NCI-H510A (cell line): ENCODE measurements at regions not wholly inside any gene's neighbourhood (a gene's known extent, or its start where the extent isn't known, plus 50 kb on each side); places are given as distances from the start of the nearest gene placed in this dataset.

ENCODE experiments used
- DNase-seq: peaks from one replicate; lab custom pipeline; 2025; lab: John Stamatoyannopoulos, UW

DNA sequence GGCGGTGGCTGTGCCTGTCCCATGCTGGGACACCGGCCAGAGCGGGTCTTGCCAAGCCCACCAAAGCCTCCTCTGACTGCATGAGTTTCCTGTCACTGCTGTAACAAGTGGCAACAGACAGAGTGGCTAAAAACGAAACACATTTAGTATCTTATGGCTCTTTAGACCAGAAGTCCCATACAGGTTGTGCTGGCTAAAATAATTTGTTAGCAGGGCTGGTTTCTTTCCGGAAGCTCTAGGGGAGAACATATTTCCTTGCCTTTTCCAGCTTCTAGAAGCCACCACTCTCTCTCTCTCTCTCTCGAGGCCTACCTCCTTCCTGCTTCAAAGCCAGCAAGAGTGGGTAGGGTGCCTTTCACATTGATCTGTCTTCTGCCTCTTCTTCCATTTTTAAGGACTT, 171.6 kb upstream of the PLPP4 start:
- no peak for DNase-seq

DNA sequence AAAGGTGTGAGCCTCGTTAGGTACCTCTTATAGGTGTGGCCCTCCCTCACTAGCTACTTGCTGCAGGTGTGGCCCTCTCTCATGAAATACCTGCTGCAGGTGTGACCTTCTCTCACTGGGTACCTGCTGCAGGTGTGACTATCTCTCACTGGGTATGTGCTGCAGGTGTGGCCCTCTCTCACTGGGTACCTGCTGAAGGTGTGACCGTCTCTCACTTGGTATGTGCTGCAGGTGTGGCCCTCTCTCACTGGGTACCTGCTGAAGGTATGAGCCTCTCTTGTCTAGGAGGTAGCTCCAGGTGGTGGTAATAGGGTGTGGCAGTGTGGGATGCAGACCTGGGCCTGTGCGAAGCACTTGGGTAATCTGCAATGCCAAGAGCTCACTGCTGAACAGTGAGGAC, 170.7 kb upstream of the PLPP4 start:
- no peak for DNase-seq

DNA sequence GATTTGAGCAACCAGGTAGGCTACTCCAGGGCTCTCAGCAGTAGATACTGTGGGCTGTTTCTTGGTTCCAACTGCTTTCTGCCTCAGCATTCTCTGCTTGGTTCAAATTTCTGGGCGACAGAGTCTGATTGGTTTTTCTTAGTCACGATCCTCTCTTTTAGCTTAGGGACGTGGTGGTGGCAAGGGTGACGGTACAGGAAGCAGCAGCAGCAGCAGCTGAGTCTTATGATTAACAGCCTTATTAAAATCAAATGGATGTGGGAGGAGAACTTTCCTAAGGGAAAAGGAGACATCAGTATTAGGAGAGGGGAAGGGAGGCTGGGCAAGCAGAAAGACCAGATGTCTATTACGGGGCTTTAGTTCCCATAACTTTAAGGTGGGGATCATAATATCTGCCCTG, 156.5 kb upstream of the PLPP4 start:
- no peak for DNase-seq

DNA sequence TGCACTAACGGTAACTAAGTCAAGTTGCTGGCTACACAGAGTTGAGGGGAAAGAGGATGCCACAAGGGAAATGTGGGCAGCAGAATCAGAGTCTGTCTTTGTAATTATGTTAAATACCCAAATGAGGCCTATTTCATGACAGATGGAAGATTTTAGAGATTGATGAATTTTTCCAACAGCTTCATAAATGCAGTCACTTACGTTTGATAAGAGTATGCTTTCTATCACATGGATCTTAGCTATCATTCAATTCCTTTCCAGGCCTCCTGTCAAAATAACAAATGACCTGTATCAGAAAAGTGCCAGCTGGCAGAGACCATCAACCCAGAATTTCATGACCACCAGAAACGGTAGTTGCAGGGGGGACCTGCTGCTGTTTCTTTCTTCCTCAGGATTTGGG, 148.4 kb upstream of the PLPP4 start:
- no peak for DNase-seq

DNA sequence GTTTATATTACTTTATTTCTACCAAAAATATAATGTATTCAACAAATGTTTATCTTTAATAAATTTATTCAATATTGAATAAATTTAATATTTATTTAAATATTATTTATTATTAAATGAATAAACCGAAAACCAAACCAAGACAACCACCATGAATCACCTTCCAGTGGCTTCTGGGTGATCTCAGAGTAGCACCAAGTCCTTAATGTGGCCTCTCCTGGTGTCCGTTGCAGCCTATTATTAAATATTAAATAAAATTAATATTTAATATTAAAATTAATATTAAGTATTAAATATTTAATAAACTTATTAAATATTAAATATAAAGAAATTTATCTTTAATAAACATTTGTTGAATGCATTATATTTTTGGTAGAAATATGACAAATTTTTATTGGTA, 143.3 kb upstream of the PLPP4 start:
- no peak for DNase-seq

DNA sequence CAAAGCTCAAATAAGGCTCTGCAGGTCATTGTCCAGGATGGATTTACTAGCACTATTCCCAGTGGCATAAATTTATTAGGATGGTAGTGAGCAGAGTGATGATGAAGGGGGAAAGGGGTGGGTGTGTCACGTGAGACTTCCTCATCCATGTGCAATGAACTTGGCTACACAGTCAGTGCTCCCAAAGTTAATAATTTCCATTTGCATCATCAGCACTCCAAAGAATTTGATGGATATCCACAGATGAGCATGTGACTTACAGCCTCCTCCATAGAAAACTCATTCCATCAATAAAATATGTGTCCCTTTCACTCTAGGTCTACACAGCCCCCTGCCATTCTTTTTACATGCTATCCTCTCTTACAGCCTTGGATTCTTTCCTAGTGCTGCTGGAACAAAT, 142.6 kb upstream of the PLPP4 start:
- no peak for DNase-seq

DNA sequence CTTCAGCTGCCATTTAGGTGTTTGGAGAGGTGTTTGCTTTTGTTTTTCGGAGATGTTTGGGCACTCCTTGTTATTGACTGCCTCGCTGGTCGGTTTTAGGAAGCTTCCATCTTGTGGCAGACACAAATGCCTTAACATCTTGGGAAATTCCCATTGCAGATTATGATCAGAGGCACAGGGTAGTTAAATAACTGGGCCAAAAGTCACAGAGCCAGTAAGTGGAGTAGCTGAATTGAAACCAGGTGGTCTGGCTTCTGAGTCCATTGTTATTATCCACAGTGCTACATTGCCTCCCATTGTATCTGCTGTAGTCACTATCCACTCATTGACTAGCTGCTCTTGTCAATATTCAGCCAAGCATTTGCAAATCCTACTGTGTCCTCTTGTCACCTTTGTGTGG, 138.2 kb upstream of the PLPP4 start:
- no peak for DNase-seq

DNA sequence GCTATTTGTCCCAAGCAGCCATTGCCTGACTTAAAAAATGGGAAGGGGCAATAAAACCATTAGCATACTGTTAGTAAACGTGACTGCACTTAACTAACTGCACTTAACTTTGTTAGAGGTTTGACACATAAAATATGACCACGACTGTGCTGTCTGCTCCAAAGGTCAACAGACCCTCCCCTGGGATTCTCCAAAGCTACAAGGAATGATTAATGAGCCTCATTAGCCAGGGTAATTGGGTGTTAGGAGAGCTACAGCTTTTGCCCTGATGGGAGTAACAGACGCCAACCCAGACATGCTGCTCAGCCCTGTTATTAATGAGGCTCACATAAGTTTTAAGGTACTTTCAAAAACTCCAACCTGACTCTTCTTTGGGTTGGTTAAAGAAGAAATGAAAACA, 129.4 kb upstream of the PLPP4 start:
- no peak for DNase-seq

DNA sequence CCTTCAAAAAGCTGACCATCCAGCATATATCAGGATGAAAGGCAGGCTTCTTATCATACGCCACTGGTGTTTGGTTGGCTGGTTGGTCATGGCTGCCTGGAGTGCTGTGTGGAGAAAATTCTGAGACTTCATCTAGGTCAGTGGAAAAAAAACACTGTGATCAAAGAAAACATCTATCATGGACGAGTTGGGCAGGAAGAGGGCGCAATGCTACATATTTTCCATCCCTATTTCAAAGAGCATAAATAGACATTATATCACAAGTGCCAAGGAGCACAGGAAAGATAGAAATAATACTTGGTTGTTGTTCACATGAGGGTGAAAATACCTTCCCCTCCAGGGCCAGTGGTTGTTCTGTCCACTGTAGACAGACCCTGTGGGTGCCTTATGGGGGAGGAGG, 128.4 kb upstream of the PLPP4 start:
- DNase-seq = no peak

DNA sequence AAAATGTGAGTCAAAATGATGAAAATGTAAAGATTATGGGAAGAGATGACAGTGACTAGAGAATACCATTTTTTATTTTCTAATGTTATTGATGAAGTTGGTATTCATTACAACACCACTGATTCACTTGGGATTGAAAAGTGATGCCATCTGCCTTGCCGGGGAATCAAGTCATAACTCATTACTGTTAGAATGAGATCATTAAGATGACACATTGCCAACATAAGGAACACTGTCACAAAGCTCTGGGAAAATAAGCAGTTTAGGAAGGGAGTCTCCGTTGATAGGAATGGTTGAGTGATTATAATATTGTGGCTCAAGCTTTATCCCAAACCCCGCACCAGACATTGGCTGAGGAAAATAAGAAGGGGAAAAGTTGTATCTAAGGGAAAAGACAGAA, 121.5 kb upstream of the PLPP4 start:
- DNase-seq = no peak

DNA sequence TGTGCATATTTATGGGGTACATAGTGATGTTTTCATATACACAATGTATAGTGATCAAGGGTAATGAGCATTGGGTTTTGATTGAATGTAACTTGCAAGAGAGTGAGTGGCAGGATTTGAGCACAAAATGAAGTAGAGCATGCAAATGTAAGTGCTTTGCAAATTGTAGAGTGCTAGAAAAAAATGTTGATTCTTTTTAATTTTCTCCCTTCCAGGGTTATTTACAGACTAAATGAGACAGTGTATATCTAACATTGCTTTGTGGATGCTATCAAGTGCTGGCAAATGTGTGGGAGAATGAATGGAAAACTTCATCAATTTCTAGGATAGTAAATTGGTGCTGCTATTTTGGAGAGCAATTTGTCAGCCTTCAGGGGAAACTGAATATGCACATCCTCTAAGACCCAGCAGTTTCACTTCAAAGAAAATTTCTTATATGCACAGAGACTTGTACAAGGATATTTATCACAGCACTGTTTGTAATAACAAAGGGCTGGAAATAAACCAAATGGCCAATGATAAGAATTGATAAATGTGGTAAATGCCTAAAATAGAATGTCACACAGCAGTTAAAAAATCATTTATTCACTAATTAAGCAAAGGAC, 120.6 kb upstream of the PLPP4 start:
- DNase-seq = no peak

DNA sequence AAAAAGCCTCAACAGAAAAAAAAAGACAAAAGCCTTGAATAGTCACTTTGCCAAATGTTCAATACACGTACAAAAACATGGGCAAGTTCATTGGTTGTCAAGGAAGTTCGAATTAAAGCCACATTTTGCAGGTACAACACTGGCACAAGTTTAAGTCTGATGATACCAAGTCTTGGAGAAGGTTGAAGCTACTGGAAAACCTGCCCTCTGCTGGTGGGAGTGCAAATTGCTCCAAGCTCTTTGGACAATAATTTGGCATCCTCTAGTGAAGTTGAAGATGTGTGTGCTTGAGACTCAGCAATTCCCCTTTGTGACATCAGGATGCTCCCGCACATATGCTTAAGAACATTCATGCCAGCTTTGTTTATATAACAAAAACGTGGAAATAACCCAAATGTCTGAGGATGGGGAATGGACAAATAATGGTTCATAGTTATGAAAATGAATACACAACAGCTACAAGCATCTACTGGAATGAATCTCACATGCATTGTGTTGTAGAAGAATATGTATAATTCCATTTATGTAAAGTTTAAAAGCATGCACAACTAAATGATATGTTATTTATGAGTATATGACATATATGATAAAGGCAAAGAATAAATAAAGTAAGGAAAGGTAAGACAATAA, 120.0 kb upstream of the PLPP4 start:
- DNase-seq = no peak

DNA sequence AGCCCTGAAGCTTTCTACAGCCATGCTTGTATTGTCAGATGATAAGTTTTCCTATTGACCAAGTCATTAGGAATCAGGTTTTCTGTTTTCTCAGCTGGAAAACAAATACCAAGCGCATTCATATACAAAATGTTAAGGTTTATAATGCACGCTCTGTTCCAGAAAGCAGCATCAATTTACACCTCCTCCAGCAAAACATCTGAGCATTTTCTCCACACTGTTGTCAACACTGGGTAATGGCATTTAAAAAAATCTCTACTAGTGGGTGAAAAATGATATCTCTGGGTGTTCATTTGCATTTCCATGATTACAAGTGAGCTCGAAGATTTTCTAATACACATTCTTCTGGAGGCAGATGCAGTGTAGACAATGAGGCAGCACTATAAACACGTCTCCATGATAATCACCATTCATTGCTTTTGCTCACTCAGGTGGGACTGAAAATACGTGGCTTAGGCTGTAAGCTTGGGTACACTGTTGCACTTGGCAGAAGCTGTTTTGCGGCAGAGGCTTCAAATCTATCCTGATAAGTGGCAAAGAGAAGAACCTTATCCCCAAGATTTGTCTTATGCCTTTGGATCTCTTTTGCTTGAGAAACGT, 114.8 kb upstream of the PLPP4 start:
- DNase-seq = no peak

DNA sequence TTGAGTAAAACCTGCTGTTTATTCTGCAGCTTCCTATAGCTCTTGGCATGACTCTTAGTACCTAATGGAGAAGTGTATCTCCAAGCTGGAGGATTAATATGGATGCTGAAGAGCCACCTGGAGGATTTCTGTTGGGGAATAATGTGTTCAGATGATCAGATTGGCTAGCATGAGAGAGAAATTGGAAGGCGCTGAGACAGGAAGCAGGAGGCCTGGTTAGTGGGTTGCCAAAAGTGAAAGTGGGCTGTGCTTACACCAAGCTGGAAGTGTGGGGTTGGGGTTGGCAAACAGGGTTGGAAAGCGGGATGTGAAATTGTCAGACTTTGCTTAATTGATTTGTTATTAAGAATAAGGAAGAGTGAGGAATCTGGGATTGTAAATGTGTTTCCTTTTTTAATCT, 111.8 kb upstream of the PLPP4 start:
- DNase-seq = no peak

DNA sequence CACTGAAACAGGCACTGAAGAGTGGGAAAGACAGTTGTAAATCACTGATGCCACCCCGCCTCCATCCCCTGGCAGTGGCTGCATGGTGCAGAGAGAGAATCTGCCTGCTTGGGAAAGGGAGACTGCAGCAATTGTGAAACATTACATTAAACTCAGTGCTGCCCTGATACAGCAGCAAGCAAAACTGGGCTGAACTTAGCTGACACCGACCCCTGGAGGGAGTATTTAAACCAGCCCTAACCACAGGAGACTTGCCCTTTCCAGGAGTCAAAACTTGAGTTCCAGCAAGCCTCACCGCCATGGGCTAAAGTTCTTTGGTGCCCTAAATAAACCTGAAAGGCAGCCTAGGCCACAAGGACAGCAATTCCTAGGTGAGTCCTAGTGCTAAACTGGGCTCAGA, 109.4 kb upstream of the PLPP4 start:
- no peak for DNase-seq

DNA sequence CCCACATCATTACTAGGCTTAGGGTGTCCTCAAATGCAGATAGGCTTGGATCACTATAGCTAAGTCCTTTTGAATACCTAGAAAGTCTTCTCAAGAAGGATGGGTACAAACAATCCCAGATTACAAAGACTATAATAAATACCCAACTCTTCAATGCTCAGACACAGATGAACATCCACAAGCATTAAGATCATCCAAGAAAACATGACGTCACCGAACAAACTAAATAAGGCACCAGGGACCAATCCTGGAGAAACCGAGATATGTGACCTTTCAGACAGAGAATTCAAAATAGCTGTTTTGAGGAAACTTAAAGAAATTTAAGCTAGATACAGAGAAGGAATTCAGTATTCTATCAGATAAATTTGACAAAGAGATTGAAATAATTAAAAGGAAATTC, 108.0 kb upstream of the PLPP4 start:
- no peak for DNase-seq

DNA sequence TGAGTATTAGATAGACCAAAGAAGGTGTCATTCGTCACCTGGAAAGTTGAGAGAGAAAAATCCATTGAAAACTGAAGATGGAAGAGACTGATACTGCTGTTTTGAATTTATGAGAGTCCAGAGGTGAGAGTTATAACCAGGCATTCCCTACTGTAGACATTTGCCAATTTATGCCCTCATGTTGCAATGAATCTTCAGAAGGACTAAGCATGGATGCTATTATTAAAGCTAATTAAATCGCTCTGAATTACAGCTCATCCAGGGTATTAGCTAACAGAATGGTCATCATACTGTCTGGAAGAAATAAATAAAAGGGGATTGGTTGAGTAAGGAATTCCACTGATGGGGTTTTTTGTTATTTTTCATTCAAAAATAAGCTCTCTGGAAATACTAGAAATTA, 101.6 kb upstream of the PLPP4 start:
- no peak for DNase-seq

DNA sequence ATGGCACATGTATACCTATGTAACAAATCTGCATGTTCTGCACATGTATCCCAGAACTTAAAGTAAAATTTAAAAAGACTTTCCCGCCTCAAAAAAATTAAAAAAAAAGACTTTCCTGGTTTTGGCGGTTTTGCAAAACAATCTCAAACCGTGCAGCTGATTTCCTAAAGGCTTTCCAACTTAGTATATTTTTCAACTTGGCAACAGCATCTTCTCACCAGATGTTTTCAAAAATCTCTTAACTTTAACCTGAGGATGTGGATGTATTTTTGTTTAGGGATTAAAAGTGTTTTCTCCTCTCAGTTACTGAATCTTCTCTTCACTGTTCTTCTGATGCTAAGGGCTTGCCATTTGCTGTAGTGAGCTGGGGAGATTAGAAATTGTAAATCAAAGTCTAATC, 96.5 kb upstream of the PLPP4 start:
- no peak for DNase-seq

DNA sequence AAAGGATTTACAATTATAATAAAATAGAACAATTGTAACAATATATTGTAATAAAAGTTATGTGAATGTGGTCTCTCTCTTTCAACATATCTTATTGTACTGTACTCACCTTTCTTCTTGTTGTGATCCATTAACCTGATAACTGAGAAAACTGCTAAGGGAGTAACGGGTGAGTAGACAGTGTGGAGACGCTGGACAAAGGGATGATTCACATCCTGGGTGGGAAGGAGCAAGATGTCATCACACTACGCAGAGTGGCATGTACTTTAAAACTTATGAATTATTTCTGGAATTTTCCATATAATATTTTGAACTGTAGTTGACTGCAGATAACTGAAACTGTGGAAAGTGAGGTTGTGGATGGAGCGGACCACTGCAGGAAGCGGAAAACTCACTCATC, 91.2 kb upstream of the PLPP4 start:
- no peak for DNase-seq

DNA sequence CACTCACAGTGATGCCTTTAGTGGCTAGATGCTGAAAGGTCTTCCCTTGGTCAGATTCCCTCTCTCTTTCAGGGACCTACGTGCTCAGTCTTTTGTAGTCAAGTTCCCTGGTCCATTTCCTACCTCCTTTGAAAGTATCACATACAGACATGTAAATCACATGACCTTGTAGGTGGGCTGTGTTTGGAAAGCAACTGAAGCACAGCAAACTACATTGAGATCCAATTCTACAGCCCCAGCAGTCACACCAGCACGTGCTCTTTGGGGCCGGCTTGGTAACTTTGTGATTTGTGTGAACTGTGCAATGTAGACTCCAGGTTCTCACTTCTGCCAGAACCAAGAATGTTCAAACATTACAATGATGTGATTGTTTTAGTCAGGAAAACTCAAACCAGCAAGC, 89.7 kb upstream of the PLPP4 start:
- no peak for DNase-seq

DNA sequence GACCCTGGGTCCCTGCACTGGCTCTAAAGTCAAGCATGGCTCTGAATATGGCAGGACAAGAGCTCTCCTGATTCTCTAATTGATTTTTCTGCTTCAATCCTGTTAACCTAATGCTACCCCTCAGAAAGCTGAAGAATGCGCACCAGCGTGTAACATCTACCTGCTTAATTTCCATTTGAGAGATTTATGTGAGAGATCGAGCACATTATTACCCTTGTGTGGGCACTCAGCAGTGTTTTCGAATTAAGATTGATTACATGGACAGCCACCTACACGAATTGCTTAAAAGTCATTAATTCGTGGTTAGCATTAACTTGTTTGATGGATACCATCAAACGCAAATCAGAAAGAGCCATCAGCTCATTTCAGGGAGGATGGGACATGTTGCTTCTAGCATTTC, 88.7 kb upstream of the PLPP4 start:
- DNase-seq = no peak

DNA sequence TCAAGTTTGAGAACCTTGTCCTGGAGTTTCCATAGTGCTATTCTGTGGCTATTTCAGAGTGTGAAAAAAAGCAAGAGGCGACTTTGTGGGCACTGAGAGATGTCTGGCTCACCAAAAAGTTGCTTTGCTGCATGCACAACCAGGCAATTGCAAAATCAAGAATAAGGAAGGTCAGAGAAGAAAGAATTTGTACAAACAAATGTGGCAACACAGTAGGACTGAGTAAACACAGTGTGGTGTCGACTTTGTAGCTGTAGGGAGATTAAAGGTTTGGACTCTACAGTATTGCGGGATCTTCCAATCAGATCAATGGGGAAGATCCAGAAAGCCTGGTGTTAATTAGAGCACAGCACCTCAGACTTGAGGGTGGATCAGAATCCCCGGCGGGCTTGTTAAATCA, 88.1 kb upstream of the PLPP4 start:
- DNase-seq = no peak

DNA sequence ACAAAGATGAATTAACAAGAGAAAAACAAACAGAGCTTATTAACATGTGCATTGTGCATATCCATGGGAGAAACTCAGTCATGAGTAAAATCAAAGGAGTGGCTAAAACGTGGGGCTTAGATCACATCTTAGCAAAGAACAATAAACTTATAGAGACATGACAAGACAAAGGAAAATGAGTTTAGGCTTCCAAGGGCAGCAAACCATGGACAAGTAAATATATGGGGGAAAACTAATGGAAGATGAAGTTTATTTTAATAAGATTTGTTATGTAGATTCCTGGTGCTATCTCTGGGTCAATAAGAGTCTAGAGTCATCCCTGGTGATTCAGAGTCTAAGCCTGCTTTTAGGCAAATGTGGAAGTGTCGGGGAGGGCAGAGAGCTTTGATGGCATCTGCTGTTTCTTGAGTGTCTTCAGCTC, 87.2 kb upstream of the PLPP4 start:
- no peak for DNase-seq

DNA sequence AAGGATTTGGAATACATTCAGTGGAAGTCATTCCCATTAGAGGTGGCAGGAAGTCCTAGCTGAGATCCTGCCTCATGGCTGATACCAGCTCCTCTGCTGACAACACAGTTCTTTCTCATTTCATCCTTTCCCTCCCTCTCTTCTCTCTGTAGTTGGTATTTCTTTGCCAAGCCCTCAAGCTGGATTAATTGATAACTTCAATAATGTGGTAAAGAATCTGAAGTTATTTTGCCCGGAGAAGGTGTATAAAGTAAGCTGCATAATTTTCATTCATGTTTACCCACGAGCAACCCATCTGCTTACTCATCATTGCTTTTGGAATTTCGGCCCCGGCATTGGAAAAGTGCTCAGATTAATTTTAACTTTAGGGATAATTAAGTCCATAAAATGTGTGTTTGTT, 85.2 kb upstream of the PLPP4 start:
- DNase-seq = no peak
